HCT116 (cell line): ENCODE measurements at regions not wholly inside any gene's neighbourhood (a gene's known extent, or its start where the extent isn't known, plus 50 kb on each side); places are given as distances from the start of the nearest gene placed in this dataset.

Source experiments
- ATAC-seq: fragments of 200-7000 bp; cut with Tn5 transposase; 2 replicates; pipeline ENCODE4 v1.9.1; 2020; ENCODE audit warnings: mild to moderate bottlenecking, moderate library complexity
- BruUV-seq: library from RNA; stranded (reverse); fragments of 400-500 nt; replicated peaks from 2 replicates; lab custom pipeline; 2021; lab: Mats Ljungman, UMichigan
- CTCF ChIA-PET: fragments of 300-600 bp; sonication (Branson Sonifier 250); formaldehyde crosslinking; loops from one replicate; lab custom pipeline; 2021; ENCODE audit warnings: antibody characterized with exemption; lab: Charles Lee
- POLR2A ChIA-PET: fragments of 300-600, 350-600 bp; sonication (Branson Sonifier 250); formaldehyde crosslinking; loops from one replicate; lab custom pipeline; 2021; ENCODE audit warnings: antibody characterized with exemption; lab: Charles Lee
- RAD21 ChIA-PET, 2 experiments: fragments of 300-600 bp; sonication (Branson Sonifier 250); formaldehyde crosslinking; loops; one replicate each; lab custom pipeline; 2023; ENCODE audit warnings: low total read pairs in 2 of 2; ENCODE audit not compliant: uncharacterized antibody in 2 of 2, unreplicated experiment in 2 of 2, low non-redundant PET in 1 of 2; lab: Charles Lee
- DNase-seq: peaks from one replicate; pipeline ENCODE4 v3.0.0-alpha.2; 2010; ENCODE audit warnings: low read depth, low spot score
- H2AFZ ChIP-seq: fragments of 200-600 bp; shearing (Covaris generic), sonication (generic); 2 replicates; pipeline ENCODE4 v1.6.1; 2017; ENCODE audit warnings: low read depth, mixed run types, mixed read lengths, antibody characterized with exemption, low read length; ENCODE audit not compliant: poor library complexity, severe bottlenecking
- H3K27ac ChIP-seq: 2 replicates; pipeline ENCODE4 v1.5.1; 2012; ENCODE audit warnings: low read depth, low read length
- H3K27me3 ChIP-seq: fragments of 200-600 bp; sonication (generic); 2 replicates; pipeline ENCODE4 v1.6.1; 2016; ENCODE audit warnings: mixed run types, low read length, mixed read lengths; ENCODE audit not compliant: insufficient read depth
- H3K36me3 ChIP-seq, 2 experiments: fragments of 200-500 bp in 1 of 2; fragments of 200-600 bp in 1 of 2; sonication (Bioruptor generic) in 1 of 2; sonication (generic) in 1 of 2; 2 replicates each; pipeline versions ENCODE4 v1.5.1 to v1.6.1; 2014 to 2016; ENCODE audit warnings: low read length in 2 of 2, inconsistent platforms in 1 of 2, mixed read lengths in 1 of 2, mixed run types in 1 of 2; ENCODE audit not compliant: insufficient read depth in 2 of 2, control insufficient read depth in 1 of 2
- H3K4me1 ChIP-seq, 2 experiments: fragments of 200-600 bp in 1 of 2; sonication (generic) in 1 of 2; 2 replicates each; pipeline versions ENCODE4 v1.5.1 to v1.6.1; 2012 to 2017; ENCODE audit warnings: low read length in 2 of 2, inconsistent platforms in 1 of 2, mild to moderate bottlenecking in 1 of 2, mixed read lengths in 1 of 2, mixed run types in 1 of 2, moderate library complexity in 1 of 2; ENCODE audit not compliant: insufficient read depth in 2 of 2, control insufficient read depth in 1 of 2
- H3K4me2 ChIP-seq: fragments of 200-600 bp; sonication (generic); 2 replicates; pipeline ENCODE4 v1.6.1; 2017; ENCODE audit warnings: mixed run types, low read length, mixed read lengths
- H3K4me3 ChIP-seq, 2 experiments: fragments of 200-600 bp in 1 of 2; sonication (generic) in 1 of 2; replicated peaks in 1 of 2; 2 replicates each; pipeline ENCODE4 v1.5.1; 2011 to 2016; ENCODE audit warnings: low read length in 2 of 2, control low read depth in 1 of 2, low read depth in 1 of 2, mild to moderate bottlenecking in 1 of 2, mixed read lengths in 1 of 2, mixed run types in 1 of 2
- H3K79me2 ChIP-seq: fragments of 200-600 bp; sonication (generic); 2 replicates; pipeline ENCODE4 v1.6.1; 2017; ENCODE audit warnings: mild to moderate bottlenecking, mixed run types, low read length, moderate library complexity, mixed read lengths; ENCODE audit not compliant: insufficient read depth
- H3K9ac ChIP-seq: fragments of 200-600 bp; sonication (generic); 2 replicates; pipeline ENCODE4 v1.6.1; 2016; ENCODE audit warnings: low read length, mixed read lengths
- H3K9me2 ChIP-seq: fragments of 200-600 bp; sonication (generic), shearing (Covaris generic); 2 replicates; pipeline ENCODE4 v1.6.1; 2017; ENCODE audit warnings: mixed run types, mild to moderate bottlenecking, moderate library complexity; ENCODE audit not compliant: insufficient read depth
- H3K9me3 ChIP-seq, 2 experiments: fragments of 200-500 bp in 1 of 2; fragments of 200-600 bp in 1 of 2; sonication (Bioruptor generic) in 1 of 2; sonication (generic) in 1 of 2; 2 replicates each; pipeline ENCODE4 v1.6.1; 2014 to 2017; ENCODE audit warnings: low read length in 2 of 2, mixed read lengths in 2 of 2, inconsistent platforms in 1 of 2, low read depth in 1 of 2, mild to moderate bottlenecking in 1 of 2, mixed run types in 1 of 2, moderate library complexity in 1 of 2; ENCODE audit not compliant: control insufficient read depth in 1 of 2, insufficient read depth in 1 of 2
- H4K20me1 ChIP-seq: fragments of 200-600 bp; sonication (generic), shearing (Covaris generic); 2 replicates; pipeline ENCODE4 v1.6.1; 2017; ENCODE audit warnings: mixed run types, mild to moderate bottlenecking, moderate library complexity; ENCODE audit not compliant: insufficient read depth
- ATF3 ChIP-seq: IDR thresholded peaks from 2 replicates; pipeline ENCODE4 v1.6.1; 2012
- CEBPB ChIP-seq: IDR thresholded peaks from 2 replicates; pipeline ENCODE4 v1.6.1; 2012; ENCODE audit warnings: low read depth
- EGR1 ChIP-seq: IDR thresholded peaks from 2 replicates; pipeline ENCODE4 v1.6.1; 2012; ENCODE audit warnings: low read depth
- EZH2 ChIP-seq: fragments of 200-600 bp; sonication (generic); IDR thresholded peaks from 2 replicates; pipeline ENCODE4 v1.6.1; 2017; ENCODE audit warnings: antibody characterized with exemption, mixed run types
- FOSL1 ChIP-seq: IDR thresholded peaks from 2 replicates; pipeline ENCODE4 v1.6.1; 2012; ENCODE audit warnings: low read depth
- POLR2A ChIP-seq: IDR thresholded peaks from 2 replicates; pipeline ENCODE4 v1.7.0; 2011; ENCODE audit warnings: borderline replicate concordance; ENCODE audit not compliant: insufficient read depth, insufficient read length; ENCODE audit errors: extremely low read depth
- POLR2AphosphoS5 ChIP-seq: IDR thresholded peaks from 2 replicates; pipeline ENCODE4 v1.6.1; 2011; ENCODE audit warnings: mild to moderate bottlenecking, low read depth, low read length, moderate library complexity
- RAD21 ChIP-seq: IDR thresholded peaks from 2 replicates; pipeline ENCODE4 v1.6.1; 2012; ENCODE audit warnings: low read depth, mild to moderate bottlenecking
- SIN3A ChIP-seq: IDR thresholded peaks from 2 replicates; pipeline ENCODE4 v1.6.1; 2012; ENCODE audit warnings: low read depth
- SP1 ChIP-seq: IDR thresholded peaks from 2 replicates; pipeline ENCODE4 v1.6.1; 2012; ENCODE audit warnings: low read depth
- SRF ChIP-seq: IDR thresholded peaks from 2 replicates; pipeline ENCODE4 v1.6.1; 2012; ENCODE audit warnings: low read depth
- TCF7L2 ChIP-seq: IDR thresholded peaks from 2 replicates; pipeline ENCODE4 v1.7.0; 2011; ENCODE audit warnings: borderline replicate concordance, inconsistent platforms; ENCODE audit not compliant: insufficient read depth, insufficient read length; ENCODE audit errors: extremely low read depth
- ZFX ChIP-seq: fragments of 450-650 bp; IDR thresholded peaks from 2 replicates; pipeline ENCODE4 v1.6.1; 2017
- ZNF274 ChIP-seq: fragments of 200-500 bp; sonication (Bioruptor generic); IDR thresholded peaks from 2 replicates; pipeline ENCODE4 v1.6.1; 2014; ENCODE audit warnings: mild to moderate bottlenecking, low read depth, low read length, inconsistent platforms
- intact Hi-C: fragments of 100-400 bp; cut with micrococcal nuclease; formaldehyde crosslinking; loops from 2 replicates; pipeline ENCODE4 v1.10.0; 2022
- TF ChIP-seq, protein P1 (sequence below): IDR thresholded peaks from 2 replicates; pipeline ENCODE4 v1.6.1; 2011; ENCODE audit warnings: mild to moderate bottlenecking, low read length, moderate library complexity; ENCODE audit not compliant: insufficient replicate concordance; ENCODE audit errors: extremely low read depth
- TF ChIP-seq, protein P2 (sequence below): IDR thresholded peaks from 2 replicates; pipeline ENCODE4 v1.6.1; 2012
- TF ChIP-seq, protein P3 (sequence below), 3 experiments: fragments of 200-600 bp in 1 of 3; sonication (generic) in 1 of 3; IDR thresholded peaks in 2 of 3; conservative IDR thresholded peaks in 1 of 3; 2 replicates each; pipeline ENCODE4 v1.5.1; 2012 to 2017; ENCODE audit warnings: low read depth in 2 of 3, low read length in 2 of 3, antibody characterized with exemption in 1 of 3, borderline replicate concordance in 1 of 3, control low read depth in 1 of 3, mild to moderate bottlenecking in 1 of 3, mixed read lengths in 1 of 3, mixed run types in 1 of 3, moderate library complexity in 1 of 3; ENCODE audit not compliant: insufficient read depth in 1 of 3
- TF ChIP-seq, protein P4 (sequence below): IDR thresholded peaks from 2 replicates; pipeline ENCODE4 v1.6.1; 2012; ENCODE audit warnings: low read depth

- H3K27me3 ChIP-seq: no peaks in the 10 kb centered on the region; the same call in 1 of the 2 replicates
- intact Hi-C loops: no loop called here
- H3K4me3 ChIP-seq: no peak overlapping the region
- H3K27ac ChIP-seq: no peak overlapping the region
- no peak overlapping the region for H2AFZ ChIP-seq
- H4K20me1 ChIP-seq: no peaks in the 10 kb centered on the region
- H3K36me3 ChIP-seq: no peaks in the 10 kb centered on the region
- no peaks in the 10 kb centered on the region for H3K9me3 ChIP-seq
- H3K79me2 ChIP-seq: no peaks in the 10 kb centered on the region
- H3K4me2 ChIP-seq: no peak overlapping the region
- H3K9ac ChIP-seq: no peak overlapping the region
- no peak for DNase-seq
- H3K4me1 ChIP-seq: no peaks in the 10 kb centered on the region
- ChIA-PET CTCF (no interaction called here), POLR2A (no interaction called here), RAD21 (no interaction called here)
- ATAC-seq: no peak
- no peaks in the 10 kb centered on the region for H3K9me2 ChIP-seq
- TF ChIP-seq, protein P1, sequence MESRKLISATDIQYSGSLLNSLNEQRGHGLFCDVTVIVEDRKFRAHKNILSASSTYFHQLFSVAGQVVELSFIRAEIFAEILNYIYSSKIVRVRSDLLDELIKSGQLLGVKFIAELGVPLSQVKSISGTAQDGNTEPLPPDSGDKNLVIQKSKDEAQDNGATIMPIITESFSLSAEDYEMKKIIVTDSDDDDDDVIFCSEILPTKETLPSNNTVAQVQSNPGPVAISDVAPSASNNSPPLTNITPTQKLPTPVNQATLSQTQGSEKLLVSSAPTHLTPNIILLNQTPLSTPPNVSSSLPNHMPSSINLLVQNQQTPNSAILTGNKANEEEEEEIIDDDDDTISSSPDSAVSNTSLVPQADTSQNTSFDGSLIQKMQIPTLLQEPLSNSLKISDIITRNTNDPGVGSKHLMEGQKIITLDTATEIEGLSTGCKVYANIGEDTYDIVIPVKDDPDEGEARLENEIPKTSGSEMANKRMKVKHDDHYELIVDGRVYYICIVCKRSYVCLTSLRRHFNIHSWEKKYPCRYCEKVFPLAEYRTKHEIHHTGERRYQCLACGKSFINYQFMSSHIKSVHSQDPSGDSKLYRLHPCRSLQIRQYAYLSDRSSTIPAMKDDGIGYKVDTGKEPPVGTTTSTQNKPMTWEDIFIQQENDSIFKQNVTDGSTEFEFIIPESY: no peak
- TF ChIP-seq CEBPB (no peak), SP1 (no peak), EZH2 (no peak), SRF (no peak), POLR2A (no peak), ZNF274 (no peak), TCF7L2 (no peak), ATF3 (no peak), FOSL1 (no peak), ZFX (no peak), EGR1 (no peak), SIN3A (no peak), POLR2AphosphoS5 (no peak), RAD21 (no peak)
- TF ChIP-seq, protein P2, sequence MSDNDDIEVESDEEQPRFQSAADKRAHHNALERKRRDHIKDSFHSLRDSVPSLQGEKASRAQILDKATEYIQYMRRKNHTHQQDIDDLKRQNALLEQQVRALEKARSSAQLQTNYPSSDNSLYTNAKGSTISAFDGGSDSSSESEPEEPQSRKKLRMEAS: no peak
- TF ChIP-seq, protein P3, sequence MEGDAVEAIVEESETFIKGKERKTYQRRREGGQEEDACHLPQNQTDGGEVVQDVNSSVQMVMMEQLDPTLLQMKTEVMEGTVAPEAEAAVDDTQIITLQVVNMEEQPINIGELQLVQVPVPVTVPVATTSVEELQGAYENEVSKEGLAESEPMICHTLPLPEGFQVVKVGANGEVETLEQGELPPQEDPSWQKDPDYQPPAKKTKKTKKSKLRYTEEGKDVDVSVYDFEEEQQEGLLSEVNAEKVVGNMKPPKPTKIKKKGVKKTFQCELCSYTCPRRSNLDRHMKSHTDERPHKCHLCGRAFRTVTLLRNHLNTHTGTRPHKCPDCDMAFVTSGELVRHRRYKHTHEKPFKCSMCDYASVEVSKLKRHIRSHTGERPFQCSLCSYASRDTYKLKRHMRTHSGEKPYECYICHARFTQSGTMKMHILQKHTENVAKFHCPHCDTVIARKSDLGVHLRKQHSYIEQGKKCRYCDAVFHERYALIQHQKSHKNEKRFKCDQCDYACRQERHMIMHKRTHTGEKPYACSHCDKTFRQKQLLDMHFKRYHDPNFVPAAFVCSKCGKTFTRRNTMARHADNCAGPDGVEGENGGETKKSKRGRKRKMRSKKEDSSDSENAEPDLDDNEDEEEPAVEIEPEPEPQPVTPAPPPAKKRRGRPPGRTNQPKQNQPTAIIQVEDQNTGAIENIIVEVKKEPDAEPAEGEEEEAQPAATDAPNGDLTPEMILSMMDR (IDR thresholded peaks at IDR 0.05 in 2 of 3, conservative IDR thresholded peaks at IDR 0.05 in 1 of 3; ENCODE audit: borderline replicate concordance in 1 of 3, insufficient read depth in 1 of 3, low read depth in 2 of 3, low read length in 2 of 3): no peak
- TF ChIP-seq, protein P4, sequence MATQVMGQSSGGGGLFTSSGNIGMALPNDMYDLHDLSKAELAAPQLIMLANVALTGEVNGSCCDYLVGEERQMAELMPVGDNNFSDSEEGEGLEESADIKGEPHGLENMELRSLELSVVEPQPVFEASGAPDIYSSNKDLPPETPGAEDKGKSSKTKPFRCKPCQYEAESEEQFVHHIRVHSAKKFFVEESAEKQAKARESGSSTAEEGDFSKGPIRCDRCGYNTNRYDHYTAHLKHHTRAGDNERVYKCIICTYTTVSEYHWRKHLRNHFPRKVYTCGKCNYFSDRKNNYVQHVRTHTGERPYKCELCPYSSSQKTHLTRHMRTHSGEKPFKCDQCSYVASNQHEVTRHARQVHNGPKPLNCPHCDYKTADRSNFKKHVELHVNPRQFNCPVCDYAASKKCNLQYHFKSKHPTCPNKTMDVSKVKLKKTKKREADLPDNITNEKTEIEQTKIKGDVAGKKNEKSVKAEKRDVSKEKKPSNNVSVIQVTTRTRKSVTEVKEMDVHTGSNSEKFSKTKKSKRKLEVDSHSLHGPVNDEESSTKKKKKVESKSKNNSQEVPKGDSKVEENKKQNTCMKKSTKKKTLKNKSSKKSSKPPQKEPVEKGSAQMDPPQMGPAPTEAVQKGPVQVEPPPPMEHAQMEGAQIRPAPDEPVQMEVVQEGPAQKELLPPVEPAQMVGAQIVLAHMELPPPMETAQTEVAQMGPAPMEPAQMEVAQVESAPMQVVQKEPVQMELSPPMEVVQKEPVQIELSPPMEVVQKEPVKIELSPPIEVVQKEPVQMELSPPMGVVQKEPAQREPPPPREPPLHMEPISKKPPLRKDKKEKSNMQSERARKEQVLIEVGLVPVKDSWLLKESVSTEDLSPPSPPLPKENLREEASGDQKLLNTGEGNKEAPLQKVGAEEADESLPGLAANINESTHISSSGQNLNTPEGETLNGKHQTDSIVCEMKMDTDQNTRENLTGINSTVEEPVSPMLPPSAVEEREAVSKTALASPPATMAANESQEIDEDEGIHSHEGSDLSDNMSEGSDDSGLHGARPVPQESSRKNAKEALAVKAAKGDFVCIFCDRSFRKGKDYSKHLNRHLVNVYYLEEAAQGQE: no peak
- no TSS peak for BruUV-seq
Measured at GRCh38 chr2:239574434-239575156, 173.8 kb upstream of the HDAC4 start.
